Peyer's patch (tissue), 4 donors: ENCODE measurements at regions not wholly inside any gene's neighbourhood (a gene's known extent, or its start where the extent isn't known, plus 50 kb on each side); places are given as distances from the start of the nearest gene placed in this dataset.

Source experiments
- POLR2A ChIP-seq, 2 donors: fragments of 450-650 bp; IDR thresholded peaks; one replicate each; pipeline ENCODE4 v1.5.1; 2017; ENCODE audit warnings: antibody characterized with exemption in 2 of 2, mild to moderate bottlenecking in 2 of 2, moderate library complexity in 2 of 2
- TF ChIP-seq, protein P1 (sequence below), 6 experiments: fragments of 450-650 bp in 4 of 6; fragments of 200-600 bp in 2 of 6; sonication (generic) in 1 of 6; IDR thresholded peaks; one replicate each; pipeline ENCODE4 v1.5.1; 2017 to 2019; ENCODE audit warnings: antibody characterized with exemption in 6 of 6, mild to moderate bottlenecking in 3 of 6, moderate library complexity in 1 of 6

DNA sequence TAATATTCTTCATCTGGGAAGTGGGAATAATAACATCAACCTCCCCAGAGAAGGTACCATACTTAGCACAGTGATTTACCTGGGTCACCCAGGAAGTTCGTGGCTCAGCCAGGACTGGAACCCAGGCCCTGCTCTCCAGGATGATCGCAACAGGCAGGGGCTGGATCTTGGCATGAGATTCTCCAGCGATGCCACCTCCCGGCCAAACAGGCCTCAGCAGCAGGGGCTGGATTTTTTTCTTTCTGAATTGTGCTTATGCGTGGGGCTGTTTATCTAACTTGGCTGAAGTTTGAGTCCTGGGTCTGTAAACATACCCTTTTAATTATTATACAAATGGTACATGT, 129.5 kb upstream of the PTPN1 start:
- TF ChIP-seq POLR2A (IDR thresholded peaks at IDR 0.05), result no peak
- TF ChIP-seq, protein P1, sequence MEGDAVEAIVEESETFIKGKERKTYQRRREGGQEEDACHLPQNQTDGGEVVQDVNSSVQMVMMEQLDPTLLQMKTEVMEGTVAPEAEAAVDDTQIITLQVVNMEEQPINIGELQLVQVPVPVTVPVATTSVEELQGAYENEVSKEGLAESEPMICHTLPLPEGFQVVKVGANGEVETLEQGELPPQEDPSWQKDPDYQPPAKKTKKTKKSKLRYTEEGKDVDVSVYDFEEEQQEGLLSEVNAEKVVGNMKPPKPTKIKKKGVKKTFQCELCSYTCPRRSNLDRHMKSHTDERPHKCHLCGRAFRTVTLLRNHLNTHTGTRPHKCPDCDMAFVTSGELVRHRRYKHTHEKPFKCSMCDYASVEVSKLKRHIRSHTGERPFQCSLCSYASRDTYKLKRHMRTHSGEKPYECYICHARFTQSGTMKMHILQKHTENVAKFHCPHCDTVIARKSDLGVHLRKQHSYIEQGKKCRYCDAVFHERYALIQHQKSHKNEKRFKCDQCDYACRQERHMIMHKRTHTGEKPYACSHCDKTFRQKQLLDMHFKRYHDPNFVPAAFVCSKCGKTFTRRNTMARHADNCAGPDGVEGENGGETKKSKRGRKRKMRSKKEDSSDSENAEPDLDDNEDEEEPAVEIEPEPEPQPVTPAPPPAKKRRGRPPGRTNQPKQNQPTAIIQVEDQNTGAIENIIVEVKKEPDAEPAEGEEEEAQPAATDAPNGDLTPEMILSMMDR (IDR thresholded peaks at IDR 0.05), result peak in 4 of 6 experiments; percentile 26 to 54 (median 44)
